ENCODE measurements at regions not wholly inside any gene's neighbourhood (a gene's known extent, or its start where the extent isn't known, plus 50 kb on each side); places are given as distances from the start of the nearest gene placed in this dataset.

DNA sequence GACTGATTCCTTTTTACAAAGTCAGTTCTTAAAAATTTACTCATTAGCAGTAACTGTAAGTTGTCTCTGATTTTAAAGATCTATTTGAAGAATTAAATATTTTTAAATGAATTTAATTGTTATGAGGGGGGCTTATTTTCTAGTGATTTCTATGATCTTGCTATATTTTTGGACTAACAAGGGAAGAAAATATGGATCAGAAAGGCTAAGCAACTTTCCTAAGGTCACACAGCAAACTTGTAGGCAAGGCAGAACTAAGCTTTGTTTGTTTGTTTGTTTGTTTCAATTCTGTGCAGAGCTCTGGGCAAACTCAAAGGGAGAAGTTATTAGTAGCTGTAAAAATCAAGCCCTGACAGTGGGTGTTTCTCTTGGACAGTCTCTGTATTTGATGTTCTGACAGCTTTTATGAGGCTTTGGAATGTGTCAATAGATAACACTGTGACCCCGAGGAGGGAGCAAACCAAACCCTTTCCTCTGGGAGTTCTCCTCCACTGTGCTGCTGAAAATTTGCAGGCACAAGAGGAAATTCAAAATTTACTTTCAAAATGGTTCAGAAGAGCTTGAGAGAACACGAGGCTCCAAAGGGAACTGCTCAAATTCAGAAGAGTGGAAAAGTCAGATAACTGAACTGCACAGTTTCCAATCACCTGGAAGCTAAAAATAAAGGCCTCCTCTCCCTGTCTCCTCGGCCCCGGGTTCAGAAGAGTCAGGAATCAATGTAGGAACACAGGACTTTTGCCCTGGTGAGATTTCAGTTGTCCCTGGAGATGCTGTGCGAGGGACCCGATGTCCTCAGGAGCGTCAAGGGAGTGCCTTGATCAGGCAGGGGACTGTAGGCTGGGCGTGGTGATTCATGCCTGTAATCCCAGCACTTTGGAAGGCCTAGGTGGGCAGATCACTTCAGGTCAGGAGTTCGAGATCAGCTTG lies 325.7 kb downstream of the GATA3 start:
- H3K27me3 Mint-ChIP-seq (ENCODE audit: unreplicated experiment) = no peaks in the 10 kb centered on the region

GRCh38 chr10:8380833-8381496 lies 326.5 kb downstream of the GATA3 start:
- H3K4me3 Mint-ChIP-seq (ENCODE audit: unreplicated experiment) = no peak overlapping the region
- no peaks in the 10 kb centered on the region for H3K27me3 Mint-ChIP-seq (ENCODE audit: unreplicated experiment)
- H3K4me1 Mint-ChIP-seq (ENCODE audit: unreplicated experiment) = peaks cover 24% of the 10 kb centered on the region
- no peaks in the 10 kb centered on the region for H3K9me3 Mint-ChIP-seq (ENCODE audit: unreplicated experiment)
- H3K36me3 Mint-ChIP-seq (ENCODE audit: low read depth, unreplicated experiment) = no peaks in the 10 kb centered on the region
- TF ChIP-seq, protein P1, sequence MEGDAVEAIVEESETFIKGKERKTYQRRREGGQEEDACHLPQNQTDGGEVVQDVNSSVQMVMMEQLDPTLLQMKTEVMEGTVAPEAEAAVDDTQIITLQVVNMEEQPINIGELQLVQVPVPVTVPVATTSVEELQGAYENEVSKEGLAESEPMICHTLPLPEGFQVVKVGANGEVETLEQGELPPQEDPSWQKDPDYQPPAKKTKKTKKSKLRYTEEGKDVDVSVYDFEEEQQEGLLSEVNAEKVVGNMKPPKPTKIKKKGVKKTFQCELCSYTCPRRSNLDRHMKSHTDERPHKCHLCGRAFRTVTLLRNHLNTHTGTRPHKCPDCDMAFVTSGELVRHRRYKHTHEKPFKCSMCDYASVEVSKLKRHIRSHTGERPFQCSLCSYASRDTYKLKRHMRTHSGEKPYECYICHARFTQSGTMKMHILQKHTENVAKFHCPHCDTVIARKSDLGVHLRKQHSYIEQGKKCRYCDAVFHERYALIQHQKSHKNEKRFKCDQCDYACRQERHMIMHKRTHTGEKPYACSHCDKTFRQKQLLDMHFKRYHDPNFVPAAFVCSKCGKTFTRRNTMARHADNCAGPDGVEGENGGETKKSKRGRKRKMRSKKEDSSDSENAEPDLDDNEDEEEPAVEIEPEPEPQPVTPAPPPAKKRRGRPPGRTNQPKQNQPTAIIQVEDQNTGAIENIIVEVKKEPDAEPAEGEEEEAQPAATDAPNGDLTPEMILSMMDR (IDR thresholded peaks at IDR 0.05; ENCODE audit: unreplicated experiment) = no peak
- no peak for DNase-seq (ENCODE audit: low spot score)
- no peak overlapping the region for H3K27ac Mint-ChIP-seq (ENCODE audit: unreplicated experiment)

More for the DNA sequence above, 325.7 kb downstream of the GATA3 start:
- Mint-ChIP-seq H3K27ac (ENCODE audit: unreplicated experiment) (no peak overlapping the region), H3K4me3 (ENCODE audit: unreplicated experiment) (no peak overlapping the region), H3K4me1 (ENCODE audit: unreplicated experiment) (peaks cover 24% of the 10 kb centered on the region), H3K36me3 (ENCODE audit: low read depth, unreplicated experiment) (no peaks in the 10 kb centered on the region), H3K9me3 (ENCODE audit: unreplicated experiment) (no peaks in the 10 kb centered on the region)
- TF ChIP-seq, protein P1 (IDR thresholded peaks at IDR 0.05; ENCODE audit: unreplicated experiment) = no peak
- no peak for DNase-seq (ENCODE audit: low spot score)

GRCh38 chr10:8386781-8387180 lies 332.3 kb downstream of the GATA3 start:
- peaks cover 3% of the 10 kb centered on the region for H3K27me3 Mint-ChIP-seq (ENCODE audit: unreplicated experiment)
- peaks cover 9% of the 10 kb centered on the region for H3K4me1 Mint-ChIP-seq (ENCODE audit: unreplicated experiment)
- no peak for DNase-seq (ENCODE audit: low spot score)
- H3K4me3 Mint-ChIP-seq (ENCODE audit: unreplicated experiment) = no peak overlapping the region
- H3K9me3 Mint-ChIP-seq (ENCODE audit: unreplicated experiment) = no peaks in the 10 kb centered on the region
- H3K27ac Mint-ChIP-seq (ENCODE audit: unreplicated experiment) = no peak overlapping the region
- TF ChIP-seq, protein P1 (IDR thresholded peaks at IDR 0.05; ENCODE audit: unreplicated experiment) = no peak
- no peaks in the 10 kb centered on the region for H3K36me3 Mint-ChIP-seq (ENCODE audit: low read depth, unreplicated experiment)

DNA sequence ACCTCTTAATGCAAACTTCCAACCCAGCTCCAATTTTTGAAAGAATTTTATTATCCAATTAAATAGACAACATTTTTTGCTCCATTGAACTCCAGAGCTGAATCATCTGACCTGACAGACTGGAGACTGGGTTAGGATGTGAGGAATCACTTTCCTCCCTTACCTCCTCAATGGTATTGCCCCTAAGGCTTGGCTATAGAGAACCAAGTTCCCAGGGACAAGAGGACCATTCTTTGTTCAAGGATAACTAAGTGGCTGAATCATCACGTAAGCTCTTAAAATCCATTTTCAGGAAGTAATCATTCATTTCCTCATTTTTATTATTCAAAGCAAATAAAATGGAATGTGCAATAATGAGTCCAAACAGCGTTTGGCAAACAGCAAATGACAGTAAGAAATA lies 335.1 kb downstream of the GATA3 start:
- TF ChIP-seq, protein P1 (IDR thresholded peaks at IDR 0.05; ENCODE audit: unreplicated experiment) = no peak
- Mint-ChIP-seq H3K4me1 (ENCODE audit: unreplicated experiment) (peaks cover 6% of the 10 kb centered on the region), H3K9me3 (ENCODE audit: unreplicated experiment) (no peaks in the 10 kb centered on the region), H3K4me3 (ENCODE audit: unreplicated experiment) (no peak overlapping the region), H3K36me3 (ENCODE audit: low read depth, unreplicated experiment) (no peaks in the 10 kb centered on the region), H3K27me3 (ENCODE audit: unreplicated experiment) (peaks cover 3% of the 10 kb centered on the region), H3K27ac (ENCODE audit: unreplicated experiment) (no peak overlapping the region)
- DNase-seq (ENCODE audit: low spot score) = no peak

DNA sequence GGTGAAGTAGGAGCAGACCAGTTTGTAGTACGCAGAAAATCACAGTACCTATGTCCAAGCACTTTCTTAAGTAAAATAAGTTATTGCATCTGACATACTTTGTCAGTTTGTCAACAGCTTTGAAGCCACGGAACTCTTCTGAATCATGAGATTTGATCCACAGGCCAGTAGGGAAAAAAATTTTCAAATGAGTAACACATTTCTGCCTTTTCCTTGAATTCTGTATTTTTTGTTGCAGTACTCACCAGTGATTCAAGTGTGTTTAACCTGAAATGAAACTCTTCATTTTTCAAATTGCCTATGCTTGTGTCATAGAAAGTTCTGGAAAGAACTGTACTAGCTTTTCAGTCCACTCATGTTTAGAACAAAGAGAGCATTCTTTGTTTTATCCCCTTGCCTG lies 337.7 kb downstream of the GATA3 start:
- Mint-ChIP-seq H3K27me3 (ENCODE audit: unreplicated experiment) (peaks cover 3% of the 10 kb centered on the region), H3K27ac (ENCODE audit: unreplicated experiment) (no peak overlapping the region)
- TF ChIP-seq, protein P1 (IDR thresholded peaks at IDR 0.05; ENCODE audit: unreplicated experiment) = no peak

More for the DNA sequence above, 337.7 kb downstream of the GATA3 start:
- no peak for DNase-seq (ENCODE audit: low spot score)
- no peaks in the 10 kb centered on the region for H3K36me3 Mint-ChIP-seq (ENCODE audit: low read depth, unreplicated experiment)
- H3K4me1 Mint-ChIP-seq (ENCODE audit: unreplicated experiment) = peaks cover 6% of the 10 kb centered on the region
- H3K4me3 Mint-ChIP-seq (ENCODE audit: unreplicated experiment) = no peak overlapping the region
- no peaks in the 10 kb centered on the region for H3K9me3 Mint-ChIP-seq (ENCODE audit: unreplicated experiment)
